ENCODE measurements at regions not wholly inside any gene's neighbourhood (a gene's known extent, or its start where the extent isn't known, plus 50 kb on each side); places are given as distances from the start of the nearest gene placed in this dataset.

- no peak for DNase-seq (ENCODE audit: low read depth, low spot score)
These were observed 51.3 kb downstream of the GADD45G start for GRCh38 chr9:89655990-89656657.

DNA sequence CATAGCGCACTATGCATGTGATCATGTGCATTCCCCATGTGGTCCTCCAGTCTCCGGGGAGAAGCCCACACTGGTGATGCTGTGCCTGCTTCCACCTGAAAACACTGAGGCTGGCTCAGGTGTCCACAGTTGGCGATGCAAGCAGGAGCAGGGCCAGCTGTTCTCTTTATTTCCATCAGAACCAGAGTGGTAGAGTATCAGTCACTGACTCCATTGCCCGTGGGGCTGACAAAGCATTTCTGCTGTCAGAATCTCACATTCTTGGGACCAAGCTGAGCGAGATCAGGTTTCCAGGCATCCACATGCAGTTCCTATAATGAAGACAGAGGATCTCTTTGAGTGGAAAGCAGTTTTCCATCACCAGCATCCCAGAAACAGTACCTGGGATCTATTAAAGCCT lies 52.5 kb downstream of the GADD45G start:
- no peak overlapping the region for H3K27ac ChIP-seq
- DNase-seq (ENCODE audit: low read depth, low spot score), result no peak

More at GRCh38 chr9:89655990-89656657, 51.3 kb downstream of the GADD45G start:
- H3K27ac ChIP-seq, result no peak overlapping the region

GRCh38 chr9:89657765-89658164 lies 53.0 kb downstream of the GADD45G start:
- no peak for DNase-seq (ENCODE audit: low read depth, low spot score)
- no peak overlapping the region for H3K27ac ChIP-seq

DNA sequence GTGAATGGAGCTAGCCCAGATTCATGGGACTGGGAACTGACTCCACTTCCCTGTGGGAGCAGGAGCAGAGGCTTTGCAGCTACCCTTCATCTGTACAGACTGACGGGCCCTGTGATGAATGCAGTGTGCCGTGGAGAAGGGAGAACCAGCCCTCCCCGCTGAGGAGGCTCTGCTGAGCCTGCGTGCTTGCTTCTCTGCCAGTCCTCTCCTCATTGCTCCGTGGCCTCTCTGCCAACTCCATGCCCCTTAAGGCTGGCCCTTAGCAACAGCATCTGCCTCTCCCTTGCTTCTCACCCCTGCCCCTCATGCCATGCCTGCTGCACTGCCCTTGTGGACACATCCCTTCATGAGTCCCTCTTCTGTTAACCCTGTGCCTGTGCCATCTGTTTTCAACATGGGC lies 53.6 kb downstream of the GADD45G start:
- DNase-seq (ENCODE audit: low read depth, low spot score), result no peak
- H3K27ac ChIP-seq, result no peak overlapping the region

- no peak overlapping the region for H3K27ac ChIP-seq
- no peak for DNase-seq (ENCODE audit: low read depth, low spot score)
These were observed 54.1 kb downstream of the GADD45G start for GRCh38 chr9:89658931-89659330.

GRCh38 chr9:89659473-89659872 lies 54.7 kb downstream of the GADD45G start:
- no peak for DNase-seq (ENCODE audit: low read depth, low spot score)
- H3K27ac ChIP-seq, result no peak overlapping the region

DNA sequence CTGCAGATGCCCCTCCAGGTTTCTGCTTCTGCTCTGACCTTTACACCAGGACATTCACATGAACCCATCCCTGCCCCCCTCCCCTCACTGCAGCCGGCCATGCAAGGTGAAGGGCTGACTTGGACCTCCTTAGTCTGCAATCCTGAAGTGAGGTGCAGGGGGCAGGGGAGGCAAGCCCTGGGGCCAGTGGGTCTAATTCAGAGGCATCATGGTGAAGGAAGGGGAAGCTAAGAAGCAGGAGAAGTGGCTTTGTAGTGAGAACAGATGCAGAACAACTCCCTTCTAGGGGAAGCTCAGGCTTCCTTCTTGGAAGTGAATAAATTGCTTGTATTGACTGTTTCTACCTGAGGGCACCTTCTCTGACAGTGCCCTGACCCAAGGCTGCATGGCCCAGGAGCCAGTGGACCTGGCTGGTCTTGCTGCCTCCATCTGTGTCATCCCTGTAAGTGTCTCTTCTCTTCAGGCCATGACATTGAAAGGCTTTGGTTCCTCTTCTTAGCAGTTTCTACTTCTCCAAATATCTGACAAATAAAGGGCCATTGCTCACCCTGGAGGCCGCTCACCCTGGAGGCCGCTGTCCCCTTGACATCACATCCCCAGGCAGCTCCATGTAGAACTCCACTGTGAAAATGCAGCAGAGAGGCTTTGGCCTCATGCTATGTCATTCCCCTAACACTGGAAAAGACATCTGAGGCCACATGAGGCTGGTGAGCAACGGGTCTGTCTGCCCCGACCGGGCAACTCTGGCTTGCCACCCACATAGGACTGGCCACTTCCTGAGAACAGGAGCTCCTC lies 55.3 kb downstream of the GADD45G start:
- no peak overlapping the region for H3K27ac ChIP-seq
- no peak for DNase-seq (ENCODE audit: low read depth, low spot score)

DNA sequence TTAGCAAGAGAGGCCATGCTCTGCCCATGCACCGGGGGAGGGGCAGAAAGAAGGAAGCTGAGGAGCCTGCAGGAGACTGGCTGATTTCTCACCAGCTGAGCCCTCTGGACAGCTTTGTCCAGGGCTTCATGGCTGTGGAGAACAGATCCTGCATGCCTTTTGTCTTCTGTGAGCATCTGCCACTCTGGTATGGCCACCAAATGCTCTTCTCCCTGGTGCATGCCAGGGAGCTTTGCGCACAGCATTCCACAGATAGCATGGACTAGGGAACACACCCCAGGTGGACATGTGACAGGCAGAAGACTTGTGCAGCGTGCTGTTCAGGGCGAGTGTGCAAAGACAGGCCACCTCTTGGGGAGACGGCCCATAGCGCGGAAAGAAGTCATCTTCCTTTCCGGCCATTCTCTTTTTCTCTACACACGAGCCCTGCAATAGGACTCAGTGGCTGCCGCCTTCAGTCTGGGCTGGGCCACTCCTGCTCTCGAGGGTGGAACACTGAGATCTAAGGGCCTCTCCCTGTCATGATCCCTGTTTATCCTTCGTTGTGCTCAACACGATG lies 56.7 kb downstream of the GADD45G start:
- no peak for DNase-seq (ENCODE audit: low read depth, low spot score)
- no peak overlapping the region for H3K27ac ChIP-seq

DNA sequence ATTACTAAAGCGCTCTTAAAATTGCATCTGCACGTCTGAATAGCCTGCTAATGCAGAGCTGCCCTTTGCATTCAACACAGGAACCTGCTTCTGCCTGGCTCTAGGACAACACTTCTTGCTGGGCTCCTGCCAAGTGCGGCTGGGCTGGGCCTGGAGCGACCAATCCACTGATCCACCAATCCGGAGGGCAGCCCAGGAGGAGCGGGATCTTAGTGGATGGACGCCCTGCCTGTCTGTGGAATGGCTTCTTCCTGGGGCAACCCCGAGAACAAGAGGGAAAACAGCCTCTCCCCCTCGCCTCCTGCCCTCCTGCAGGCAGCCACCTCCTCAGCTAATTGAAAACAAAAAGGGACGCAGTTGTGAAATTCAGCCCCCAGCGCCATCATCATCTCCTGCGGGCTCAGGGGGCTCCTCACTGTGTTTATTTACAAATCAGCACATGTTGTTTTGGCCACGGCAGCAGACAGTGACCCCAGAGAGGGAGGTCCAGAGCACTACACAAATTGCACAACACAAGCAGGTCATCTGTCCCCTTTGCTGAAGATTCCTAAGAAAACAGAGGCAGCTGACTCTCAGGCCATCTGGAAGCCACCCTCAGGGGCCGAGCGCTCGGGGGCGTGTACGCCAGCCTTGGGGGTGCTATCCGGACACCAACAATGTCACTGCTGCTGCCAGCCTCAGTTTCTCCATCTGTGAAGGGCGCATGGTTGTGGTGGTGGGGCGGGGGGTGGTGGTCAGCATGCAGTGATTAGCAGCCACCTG lies 57.3 kb downstream of the GADD45G start:
- DNase-seq (ENCODE audit: low read depth, low spot score), result peak; percentile 81
- no peak overlapping the region for H3K27ac ChIP-seq

GRCh38 chr9:89662718-89663613 lies 58.2 kb downstream of the GADD45G start:
- no peak for DNase-seq (ENCODE audit: low read depth, low spot score)
- no peak overlapping the region for H3K27ac ChIP-seq

DNA sequence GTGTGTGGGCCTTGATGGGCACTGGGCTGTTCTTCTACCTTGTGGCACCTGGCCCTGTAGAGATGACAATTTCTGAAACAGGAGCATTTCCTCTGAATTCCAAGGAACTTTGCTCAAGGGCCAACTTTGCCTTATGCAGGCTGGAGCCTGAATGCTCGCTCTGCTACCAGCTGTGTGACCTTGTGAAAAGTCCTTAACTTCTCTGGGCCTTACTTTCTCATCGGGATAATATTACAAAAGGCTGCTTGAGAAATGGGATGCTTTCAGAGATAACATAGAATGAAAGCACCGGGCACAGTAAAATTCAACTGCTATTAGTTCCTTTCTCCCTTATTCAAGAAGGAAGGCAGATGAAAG lies 58.8 kb downstream of the GADD45G start:
- no peak for DNase-seq (ENCODE audit: low read depth, low spot score)
- H3K27ac ChIP-seq, result no peak overlapping the region

DNA sequence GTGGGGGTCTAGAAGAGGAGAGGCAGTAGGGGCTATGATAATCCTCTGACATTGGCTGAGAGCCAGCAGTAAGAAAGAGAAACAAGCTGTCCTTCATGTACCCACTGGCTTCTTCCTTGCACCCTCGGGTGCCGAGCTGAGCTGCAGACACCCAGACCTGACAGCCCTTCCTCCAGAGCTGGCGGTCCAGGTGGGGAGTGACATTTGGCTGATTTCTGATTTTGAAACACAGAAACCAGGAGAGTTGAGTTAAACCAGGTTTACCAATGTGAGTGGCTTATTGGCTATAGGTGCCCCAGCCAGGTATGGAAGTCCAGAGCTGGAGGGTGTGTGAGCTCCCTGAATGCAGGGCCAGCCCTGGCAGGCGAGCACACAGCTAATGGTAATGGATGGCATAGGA lies 59.2 kb downstream of the GADD45G start:
- no peak for DNase-seq (ENCODE audit: low read depth, low spot score)
- H3K27ac ChIP-seq, result no peak overlapping the region

DNA sequence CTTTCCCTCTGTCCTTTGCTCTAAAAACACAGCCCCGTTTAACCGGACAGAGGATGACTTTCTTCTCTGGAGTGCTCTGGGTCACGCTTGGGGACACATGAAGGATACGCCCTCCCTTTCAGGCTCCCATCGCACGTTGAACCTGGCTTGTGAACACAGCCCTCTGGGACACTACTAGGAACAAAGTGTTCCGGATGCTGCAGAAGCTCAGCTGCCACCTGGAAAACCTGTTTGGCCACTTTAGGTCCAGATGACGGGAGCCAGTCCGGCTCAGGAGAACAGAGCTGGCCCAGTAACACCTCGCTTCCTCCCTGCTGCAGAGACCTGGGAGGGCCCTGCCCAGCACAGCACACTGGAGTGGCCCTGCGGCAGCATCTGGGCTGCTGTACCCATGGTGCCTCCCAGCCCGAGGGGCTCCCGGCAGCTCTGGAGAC lies 60.1 kb downstream of the GADD45G start:
- DNase-seq (ENCODE audit: low read depth, low spot score), result peak; percentile 26
- no peak overlapping the region for H3K27ac ChIP-seq

DNA sequence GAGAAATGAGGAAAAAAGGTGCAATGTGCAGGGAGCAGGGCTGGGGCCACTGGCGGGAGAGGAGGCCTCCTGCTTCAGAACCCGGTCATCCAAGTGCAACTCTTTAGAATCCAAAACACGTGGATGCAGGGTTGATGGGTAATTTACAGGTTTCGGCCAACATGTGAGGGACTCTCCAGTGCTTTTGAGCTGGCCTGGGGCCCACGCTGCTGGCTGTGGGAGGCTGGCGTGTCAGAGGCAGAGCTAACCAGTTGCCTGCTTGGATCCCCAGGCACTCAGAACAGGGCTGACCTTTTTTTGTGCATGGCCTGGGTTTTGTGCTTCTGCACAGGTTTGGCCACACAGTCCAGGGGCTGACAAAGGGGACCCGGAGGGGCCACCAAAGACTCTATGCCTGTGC lies 61.6 kb downstream of the GADD45G start:
- H3K27ac ChIP-seq, result no peak overlapping the region
- no peak for DNase-seq (ENCODE audit: low read depth, low spot score)

DNA sequence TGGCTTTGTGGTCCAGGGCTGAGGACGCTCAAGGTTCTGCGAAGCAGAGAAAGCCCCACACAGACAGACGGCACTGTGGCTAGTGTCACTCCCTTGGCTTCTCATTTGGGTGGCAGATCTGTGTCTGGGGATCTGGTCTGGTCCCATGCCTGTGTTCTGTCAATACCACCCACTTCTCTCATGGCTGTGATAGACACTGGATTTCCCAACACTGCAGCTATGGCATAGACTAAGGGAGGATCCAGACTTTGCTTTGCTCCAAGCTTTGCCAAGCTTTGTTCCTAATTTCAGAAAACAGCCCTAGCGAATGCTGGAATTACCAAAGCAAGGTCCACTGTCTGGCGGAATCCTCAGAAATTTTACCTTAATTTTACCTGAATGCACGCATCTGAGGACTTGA lies 62.1 kb downstream of the GADD45G start:
- no peak overlapping the region for H3K27ac ChIP-seq
- no peak for DNase-seq (ENCODE audit: low read depth, low spot score)

GRCh38 chr9:89667726-89668125 lies 62.9 kb downstream of the GADD45G start:
- no peak overlapping the region for H3K27ac ChIP-seq
- no peak for DNase-seq (ENCODE audit: low read depth, low spot score)

DNA sequence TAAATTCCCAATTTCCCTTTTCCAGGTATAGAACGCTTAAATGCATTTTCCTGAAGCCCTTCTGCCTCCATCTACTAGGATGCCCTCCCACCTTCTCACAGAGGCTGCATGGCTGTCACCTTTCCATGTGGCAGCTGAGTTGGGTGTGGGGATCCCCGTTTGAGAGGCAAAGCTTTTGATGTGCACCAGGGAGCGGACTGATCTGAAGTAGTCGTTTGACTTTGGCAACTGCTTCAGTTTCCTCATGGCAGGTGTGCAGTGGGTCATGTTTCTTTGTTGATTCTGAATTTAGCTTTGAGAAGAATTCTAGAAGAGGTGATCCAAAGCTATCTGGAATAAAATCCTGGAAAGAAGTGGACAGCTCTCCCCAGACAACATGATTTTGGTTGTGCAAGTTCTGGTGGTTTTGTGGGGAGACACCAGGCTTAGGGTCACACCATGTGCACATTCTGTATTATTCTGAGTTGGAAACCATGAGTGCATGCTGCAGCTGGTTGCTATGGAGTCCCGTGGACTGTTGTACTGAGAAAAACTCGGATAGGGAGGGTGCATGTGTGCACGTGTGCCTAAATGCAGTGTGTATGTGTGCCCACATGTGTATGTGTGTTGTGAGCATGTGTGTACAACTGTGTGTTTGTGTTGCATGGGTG lies 63.5 kb downstream of the GADD45G start:
- no peak for DNase-seq (ENCODE audit: low read depth, low spot score)
- H3K27ac ChIP-seq, result no peak overlapping the region

- DNase-seq (ENCODE audit: low read depth, low spot score), result no peak
- no peak overlapping the region for H3K27ac ChIP-seq
These were observed 64.0 kb downstream of the GADD45G start for GRCh38 chr9:89668866-89669246.

GRCh38 chr9:89669361-89669842 lies 64.6 kb downstream of the GADD45G start:
- DNase-seq (ENCODE audit: low read depth, low spot score), result no peak
- H3K27ac ChIP-seq, result no peak overlapping the region

Measured in epithelial cell of prostate (primary cell).